Ovary (tissue), 3 donors: ENCODE measurements at regions not wholly inside any gene's neighbourhood (a gene's known extent, or its start where the extent isn't known, plus 50 kb on each side); places are given as distances from the start of the nearest gene placed in this dataset.

ENCODE experiments used
- CTCF ChIP-seq, 3 donors: fragments of 450-650 bp in 2 of 3; fragments of 200-600 bp in 1 of 3; IDR thresholded peaks; one replicate each; pipeline versions ENCODE4 v1.5.1 to v1.8.0; 2016 to 2022; ENCODE audit warnings: antibody characterized with exemption in 3 of 3, mild to moderate bottlenecking in 1 of 3
- POLR2A ChIP-seq: fragments of 450-650 bp; IDR thresholded peaks from one replicate; pipeline ENCODE4 v1.6.1; 2017; ENCODE audit warnings: antibody characterized with exemption, mild to moderate bottlenecking, moderate library complexity
- donor health status: DM: no; HTN: no; CAD: no.

GRCh38 chr2:71992036-71992435 lies 155.6 kb downstream of the CYP26B1 start:
- TF ChIP-seq CTCF (IDR thresholded peaks at IDR 0.05), result no peak
- no peak for TF ChIP-seq POLR2A
